GM18858 (cell line): ENCODE measurements at regions not wholly inside any gene's neighbourhood (a gene's known extent, or its start where the extent isn't known, plus 50 kb on each side); places are given as distances from the start of the nearest gene placed in this dataset.

Source experiments
- ATAC-seq: cut with Tn5 transposase; IDR thresholded peaks from one replicate; pipeline ENCODE4 v1.9.1; 2021; ENCODE audit not compliant: unreplicated experiment

DNA sequence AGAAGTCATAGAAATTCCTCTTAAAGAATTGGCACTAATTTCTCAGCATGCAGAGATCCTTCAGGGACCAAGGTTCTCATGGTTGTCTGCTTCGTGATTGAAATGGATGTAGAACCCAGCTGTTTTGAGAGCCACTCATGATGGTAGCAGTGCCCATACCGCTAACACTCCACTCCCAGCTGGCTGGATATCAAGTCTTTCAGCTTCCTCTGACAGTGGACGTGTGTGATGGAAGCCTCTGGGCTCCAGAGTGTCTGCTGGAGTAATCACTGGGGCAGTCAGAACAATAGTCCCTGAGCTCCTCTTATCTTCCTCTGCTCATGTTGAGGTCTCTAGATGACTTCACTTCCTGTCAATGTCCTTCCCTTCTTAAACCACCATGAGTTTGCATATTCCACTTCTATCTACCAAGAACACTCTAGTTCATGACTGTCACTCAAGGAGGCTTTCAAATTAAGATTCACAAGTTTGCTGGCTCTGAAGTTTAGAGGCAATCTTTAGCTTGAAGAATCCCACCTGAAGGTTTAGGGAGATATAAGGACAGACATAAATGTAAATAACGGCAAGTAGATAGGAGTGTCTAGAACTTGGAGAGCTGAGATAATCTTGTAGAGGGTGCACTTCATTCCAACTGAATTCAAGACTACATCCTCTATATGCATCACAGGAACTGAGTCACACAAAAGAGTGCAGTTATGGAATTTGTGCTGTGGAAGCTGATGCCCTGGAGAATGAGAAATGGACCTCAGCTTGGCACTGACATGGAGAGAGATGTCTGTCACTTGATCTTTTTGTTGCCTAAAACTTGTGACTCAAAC is 64.5 kb upstream of the WDR1 start:
- ATAC-seq: peak; percentile 99

DNA sequence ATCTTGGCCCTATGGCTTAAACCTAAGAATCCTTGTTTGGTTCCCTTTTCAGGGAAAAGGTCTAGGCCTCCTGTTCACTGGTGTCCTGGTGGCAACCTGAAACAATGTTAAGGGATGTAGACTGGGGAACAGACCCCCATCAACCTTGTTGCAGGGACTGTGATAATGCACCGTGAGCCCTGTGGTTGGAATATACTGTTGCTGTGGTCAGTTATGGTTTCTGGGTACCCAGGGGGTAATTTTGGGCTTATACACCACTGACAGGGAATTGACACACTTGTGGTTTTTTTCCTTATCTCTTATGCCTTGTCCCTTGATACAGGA is 64.0 kb upstream of the WDR1 start:
- no peak for ATAC-seq

DNA sequence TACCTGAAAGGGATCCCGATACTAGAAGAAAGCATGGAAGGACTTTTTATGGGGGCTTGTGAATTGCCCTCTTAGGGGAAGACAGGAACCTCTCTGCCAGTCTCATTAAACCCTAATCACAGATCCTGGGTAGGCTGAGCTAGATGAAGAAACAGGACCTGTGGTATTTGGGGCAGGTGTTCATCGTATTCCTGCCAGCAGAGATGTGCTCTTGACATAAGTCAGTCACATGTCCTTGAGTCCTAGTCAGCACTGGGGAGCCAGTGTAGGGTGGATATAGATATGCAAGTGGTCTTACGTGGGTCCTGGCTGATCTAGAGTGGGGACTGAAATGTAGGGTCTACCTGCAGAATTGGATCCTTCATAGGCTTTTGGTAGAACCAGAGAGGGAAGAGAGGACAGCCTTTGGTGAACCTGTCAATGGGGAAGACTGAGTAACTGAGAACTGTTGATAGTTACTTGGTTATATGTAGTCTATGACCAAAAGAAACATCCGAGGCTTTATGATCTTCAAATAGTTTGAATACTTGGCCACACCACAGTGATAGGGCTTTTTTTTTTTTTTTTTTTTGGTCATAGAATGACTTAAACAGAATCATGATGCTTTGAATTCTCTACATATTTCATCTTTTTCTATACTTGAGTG is 63.5 kb upstream of the WDR1 start:
- no peak for ATAC-seq

DNA sequence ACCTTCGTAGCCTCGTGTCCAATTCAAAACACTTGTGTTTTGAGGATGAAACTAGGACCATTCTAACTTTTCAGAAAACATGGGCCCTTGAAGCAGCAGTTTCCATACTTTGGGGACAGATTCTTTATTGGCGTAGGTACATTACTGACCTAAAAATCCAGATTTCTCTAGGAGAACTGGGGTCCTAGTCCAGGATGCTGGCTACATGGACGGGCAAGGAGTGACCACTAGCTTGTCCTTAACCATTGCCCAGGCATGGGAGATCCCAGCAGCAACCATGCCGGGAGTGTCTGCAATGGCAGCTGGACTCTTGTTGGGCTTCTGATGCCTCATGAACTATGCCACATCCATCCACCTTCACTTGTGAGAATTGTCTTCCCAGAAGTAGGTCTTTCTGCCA is 62.2 kb upstream of the WDR1 start:
- no peak for ATAC-seq

DNA sequence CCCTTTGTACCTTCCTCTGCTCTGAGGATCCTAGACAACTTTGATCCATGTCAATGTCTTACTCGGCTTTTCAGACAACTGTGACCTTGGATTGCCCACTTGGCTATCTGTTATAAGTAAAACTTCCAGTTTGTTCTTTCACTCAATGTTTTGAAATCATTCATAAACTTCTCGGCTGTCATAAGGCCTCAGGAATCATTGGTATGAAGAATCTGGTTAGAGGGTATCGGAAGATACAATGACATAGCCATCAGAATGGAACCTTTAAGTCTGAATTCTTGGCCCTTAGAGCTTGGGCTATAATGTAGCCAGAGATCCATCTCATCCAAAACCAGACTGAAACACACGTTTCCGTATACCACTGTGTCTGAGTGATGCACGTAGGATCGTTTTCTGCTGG is 59.0 kb upstream of the WDR1 start:
- ATAC-seq: no peak

DNA sequence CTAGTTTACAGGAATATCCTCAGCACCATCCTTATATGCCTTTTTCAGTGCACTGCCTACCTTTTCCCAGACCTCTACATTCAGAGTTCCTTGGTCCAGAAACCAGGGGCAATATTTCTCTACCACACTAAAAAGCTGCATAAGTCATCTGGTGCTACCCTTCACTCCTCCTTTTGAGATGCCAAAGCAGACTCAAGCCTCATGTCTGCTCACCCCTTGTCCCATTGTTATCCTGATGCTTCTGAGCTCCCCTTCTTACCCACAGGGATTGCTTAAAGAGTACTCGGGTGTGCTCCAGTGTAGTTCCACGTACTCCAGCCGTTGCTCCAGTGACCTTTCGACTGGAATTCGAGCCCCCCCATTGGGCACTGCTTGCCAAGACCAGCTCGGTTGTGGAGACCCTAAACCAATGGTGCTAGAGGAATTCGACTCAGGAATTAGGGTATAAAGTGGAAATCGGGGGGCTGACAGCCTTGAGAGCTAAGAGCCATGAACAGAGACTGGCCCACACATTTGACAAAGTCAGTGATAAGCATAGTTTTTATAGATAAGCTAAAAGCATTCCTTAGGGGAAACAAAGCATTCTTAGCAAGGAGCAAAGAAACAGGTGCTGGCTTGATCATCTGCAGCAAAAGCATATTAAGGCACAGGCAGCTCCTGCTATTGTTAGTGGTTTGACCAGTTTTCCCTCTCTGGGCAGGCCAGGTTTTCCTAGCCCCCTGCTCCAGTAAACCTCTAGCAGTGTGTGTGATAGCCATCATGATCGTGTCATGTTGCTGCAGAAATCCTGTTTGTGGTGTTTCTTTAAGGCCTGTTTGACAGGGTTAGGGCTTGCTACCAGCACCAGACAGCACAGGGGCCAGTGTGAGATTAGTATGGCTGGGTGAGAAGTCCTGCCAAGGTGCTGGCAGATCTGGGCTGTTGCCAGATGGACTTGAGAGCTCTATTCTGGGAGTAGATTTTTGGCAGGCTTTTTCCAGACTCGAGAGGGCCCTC is 57.5 kb upstream of the WDR1 start:
- no peak for ATAC-seq

DNA sequence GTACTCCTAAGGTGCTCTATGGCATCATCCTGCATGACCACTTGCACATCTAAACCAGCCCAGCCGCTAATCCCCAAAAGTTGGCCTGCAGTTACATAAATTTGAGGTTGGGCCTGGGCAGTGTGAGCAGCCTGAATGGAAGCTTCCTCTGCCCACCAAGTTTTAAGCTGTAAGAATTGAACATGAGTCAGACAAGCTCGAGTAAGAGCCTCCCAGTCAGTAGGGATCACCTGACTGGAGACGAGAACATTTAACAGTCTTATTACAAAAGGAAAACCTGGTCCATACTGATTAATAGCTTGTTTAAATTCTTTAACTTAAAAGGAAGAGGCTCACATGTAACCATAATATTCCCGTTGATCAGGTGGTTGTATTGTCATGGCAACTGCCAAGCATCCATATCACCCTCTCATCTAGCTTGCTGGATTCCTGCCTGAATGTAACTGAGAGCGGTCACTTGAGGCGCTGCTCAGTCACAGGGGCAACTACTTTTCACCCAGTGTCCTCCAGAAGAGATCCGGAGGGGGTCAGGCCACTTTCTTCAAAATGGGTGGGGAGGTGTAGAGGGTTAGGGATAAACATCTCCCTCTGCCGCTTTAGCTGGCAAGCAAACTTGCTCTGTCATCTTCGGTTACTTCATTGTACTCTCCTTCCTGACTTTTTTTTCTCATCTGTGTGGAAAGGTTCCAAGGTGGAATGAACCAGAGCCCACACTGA is 56.6 kb upstream of the WDR1 start:
- ATAC-seq: no peak

DNA sequence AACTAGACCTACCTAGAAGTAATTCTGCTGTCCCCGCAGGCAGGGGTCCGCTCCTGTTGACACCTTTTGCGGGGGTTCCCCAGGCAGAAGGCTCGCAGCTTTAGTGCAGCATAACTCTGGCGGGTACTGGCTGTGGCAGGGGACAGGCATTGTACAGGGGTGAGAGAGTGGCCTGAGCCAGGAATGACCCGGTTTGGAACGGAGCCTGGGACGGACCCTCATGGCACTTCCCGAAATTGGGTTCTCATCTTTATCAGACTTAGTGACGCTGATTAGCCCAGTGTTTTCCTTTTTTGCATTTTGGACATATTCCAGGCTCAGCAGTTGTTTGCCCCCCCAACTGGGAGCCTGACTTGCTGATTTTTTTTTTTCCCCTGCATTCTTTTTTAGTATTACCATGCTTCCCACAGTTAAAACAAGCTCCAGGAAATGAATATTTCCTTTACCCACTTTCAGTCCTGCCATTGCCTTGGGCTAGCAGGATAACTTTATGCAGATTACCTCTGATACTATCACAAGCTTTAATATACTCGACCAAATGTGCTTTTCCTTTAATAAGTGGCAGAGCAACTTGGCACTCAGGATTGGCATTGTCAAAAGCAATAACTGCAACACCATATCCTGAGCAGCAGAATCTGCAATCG is 55.8 kb upstream of the WDR1 start:
- no peak for ATAC-seq

DNA sequence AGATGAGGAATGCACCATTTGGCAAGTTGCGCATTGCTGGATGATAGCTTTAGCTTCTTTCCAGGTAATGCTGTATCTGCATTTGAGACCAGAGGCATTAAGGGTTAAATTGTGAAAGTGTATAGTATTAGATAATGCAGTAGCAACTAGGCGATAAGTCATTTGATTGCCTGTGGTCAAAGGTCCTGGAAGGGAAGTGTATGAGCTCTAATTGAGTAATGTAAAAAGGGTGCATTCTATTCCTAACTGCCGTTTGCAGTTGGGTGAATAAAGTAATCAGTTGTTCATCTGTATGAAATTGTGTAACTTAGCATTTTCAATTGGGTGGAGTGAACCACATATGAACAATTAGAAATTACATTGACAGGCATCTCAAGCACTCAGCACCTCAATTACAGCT is 54.5 kb upstream of the WDR1 start:
- ATAC-seq: no peak

DNA sequence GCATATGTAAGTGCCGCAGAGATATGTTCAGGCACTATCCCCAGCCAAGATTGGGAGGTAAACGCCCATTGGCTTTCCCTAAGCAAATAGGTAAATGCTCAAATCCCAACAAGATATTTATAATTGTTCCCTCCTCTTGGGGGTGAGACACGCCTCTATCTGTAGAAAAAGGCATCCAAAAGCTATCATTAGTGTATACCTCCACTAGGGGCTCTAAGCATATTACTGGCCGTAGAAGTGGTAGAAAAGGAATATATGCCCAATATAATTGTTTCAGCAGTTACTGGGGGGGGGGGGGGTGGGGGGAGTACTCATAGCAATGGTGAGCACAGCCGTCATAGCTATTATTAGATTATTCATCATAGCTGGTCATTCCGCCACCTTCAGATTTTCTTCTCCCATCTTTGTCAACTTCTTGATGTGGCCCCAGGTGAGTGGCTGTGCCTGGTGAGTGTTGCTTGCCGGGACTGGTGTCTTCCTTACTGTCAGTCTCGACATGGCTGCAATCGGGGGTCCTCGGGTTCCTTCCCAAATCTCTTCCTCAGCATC is 53.3 kb upstream of the WDR1 start:
- ATAC-seq: no peak

DNA sequence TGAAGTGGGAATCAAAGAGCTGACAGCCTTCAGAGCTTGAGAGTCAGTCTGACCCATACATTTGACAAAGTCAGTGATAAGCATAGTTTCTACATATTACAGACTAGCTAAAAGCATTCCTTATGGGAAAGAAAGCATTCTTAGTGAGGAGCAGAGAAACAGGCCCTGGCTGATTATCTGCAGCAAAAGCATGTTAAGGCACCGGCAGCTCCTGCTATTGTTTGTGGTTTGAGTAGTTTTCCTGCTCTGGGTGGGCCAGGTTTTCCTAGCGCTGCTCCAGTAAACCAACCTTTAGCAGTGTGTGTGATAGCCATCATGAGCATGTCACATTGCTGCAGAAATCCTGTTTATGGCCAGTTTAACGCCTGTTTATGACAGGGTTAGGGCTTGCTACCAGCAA is 51.6 kb upstream of the WDR1 start:
- ATAC-seq: no peak

DNA sequence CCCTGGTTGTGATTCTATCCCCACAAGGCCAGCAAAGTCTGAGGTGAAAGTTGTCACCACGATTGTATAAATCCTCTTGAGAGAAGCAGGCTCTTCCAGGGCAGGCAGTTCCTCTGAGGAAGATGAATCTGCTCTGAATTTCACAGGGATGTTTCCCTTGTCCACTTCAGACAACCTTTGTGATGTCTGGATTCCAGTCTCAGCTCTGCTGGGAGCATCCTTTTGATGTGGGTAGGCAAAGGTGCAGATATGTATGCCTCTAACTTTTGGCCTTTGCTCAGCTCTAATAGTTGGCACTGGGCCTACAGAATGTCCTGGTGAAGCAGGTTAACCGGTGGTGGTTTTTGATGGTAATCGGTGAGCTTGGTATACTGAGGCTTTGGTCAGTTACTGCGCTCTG is 50.6 kb upstream of the WDR1 start:
- no peak for ATAC-seq
